OCI-LY1 (cell line): ENCODE measurements at regions not wholly inside any gene's neighbourhood (a gene's known extent, or its start where the extent isn't known, plus 50 kb on each side); places are given as distances from the start of the nearest gene placed in this dataset.
"Not testable (repeated sequence)": the region's sequence is repeated elsewhere in the genome, so short reads cannot be mapped to it uniquely, and the experiment has no call there.

Experiments
- H2AFZ ChIP-seq: fragments of 200-600 bp; sonication (generic), shearing (Covaris generic); 2 replicates; pipeline ENCODE4 v1.6.0; 2014; ENCODE audit warnings: antibody characterized with exemption, mild to moderate bottlenecking, low read length
- H3F3A ChIP-seq: fragments of 200-600 bp; sonication (generic), shearing (Covaris generic); 2 replicates; pipeline ENCODE4 v1.6.0; 2014; ENCODE audit warnings: mild to moderate bottlenecking, antibody characterized with exemption, low read length, moderate library complexity; ENCODE audit not compliant: insufficient read depth
- H3K27ac ChIP-seq: fragments of 200-600 bp; sonication (generic); 2 replicates; pipeline ENCODE4 v1.5.1; 2014; ENCODE audit warnings: low read length, mixed run types, mild to moderate bottlenecking, low read depth; ENCODE audit not compliant: poor library complexity, severe bottlenecking
- H3K27me3 ChIP-seq: fragments of 200-600 bp; sonication (generic); 2 replicates; pipeline ENCODE4 v1.6.0; 2014; ENCODE audit warnings: antibody characterized with exemption, mild to moderate bottlenecking, low read length, moderate library complexity; ENCODE audit not compliant: insufficient read depth
- H3K36me3 ChIP-seq: fragments of 200-600 bp; sonication (generic); 2 replicates; pipeline ENCODE4 v1.6.1; 2014; ENCODE audit warnings: mild to moderate bottlenecking, antibody characterized with exemption, low read length, moderate library complexity, mixed read lengths; ENCODE audit not compliant: insufficient read depth
- H3K4me1 ChIP-seq: fragments of 200-600 bp; sonication (generic); 2 replicates; pipeline ENCODE4 v1.5.1; 2014; ENCODE audit warnings: mild to moderate bottlenecking, low read length, moderate library complexity; ENCODE audit not compliant: insufficient read depth, severe bottlenecking
- H3K4me2 ChIP-seq: fragments of 200-600 bp; sonication (generic), shearing (Covaris generic); 2 replicates; pipeline ENCODE4 v1.6.1; 2014; ENCODE audit warnings: low read length
- H3K4me3 ChIP-seq: fragments of 200-600 bp; sonication (generic); 2 replicates; pipeline ENCODE4 v1.5.1; 2014; ENCODE audit warnings: low read length, low read depth, mild to moderate bottlenecking, mixed read lengths; ENCODE audit not compliant: poor library complexity, severe bottlenecking
- H3K79me2 ChIP-seq: fragments of 200-600 bp; shearing (Covaris generic); 2 replicates; pipeline ENCODE4 v1.6.1; 2016; ENCODE audit warnings: mixed run types, low read length, mixed read lengths; ENCODE audit not compliant: insufficient read depth
- H3K9ac ChIP-seq: fragments of 200-600 bp; sonication (generic), shearing (Covaris generic); 2 replicates; pipeline ENCODE4 v1.6.1; 2014; ENCODE audit warnings: mild to moderate bottlenecking, low read length, mixed read lengths
- H3K9me2 ChIP-seq: fragments of 200-600 bp; sonication (generic), shearing (Covaris generic); 2 replicates; pipeline ENCODE4 v1.6.1; 2014; ENCODE audit warnings: low read depth, mild to moderate bottlenecking, low read length, mixed read lengths
- H3K9me3 ChIP-seq: fragments of 200-600 bp; shearing (Covaris generic); 2 replicates; pipeline ENCODE4 v1.6.1; 2014; ENCODE audit warnings: low read length, mixed read lengths
- H4K20me1 ChIP-seq: fragments of 200-600 bp; sonication (generic), shearing (Covaris generic); 2 replicates; pipeline ENCODE4 v1.6.0; 2016; ENCODE audit warnings: mild to moderate bottlenecking, low read length; ENCODE audit not compliant: insufficient read depth
- EZH2 ChIP-seq: fragments of 200-600 bp; sonication (generic), shearing (Covaris generic); IDR thresholded peaks from 2 replicates; pipeline ENCODE4 v1.8.0; 2017; ENCODE audit warnings: borderline replicate concordance, mixed run types, mild to moderate bottlenecking, antibody characterized with exemption, low read length, moderate library complexity, mixed read lengths
- TF ChIP-seq, protein P1 (sequence below): fragments of 200-600 bp; sonication (generic), shearing (Covaris generic); IDR thresholded peaks from 2 replicates; pipeline ENCODE4 v1.5.1; 2017; ENCODE audit warnings: mild to moderate bottlenecking, antibody characterized with exemption, low read length, moderate library complexity, mixed read lengths

DNA sequence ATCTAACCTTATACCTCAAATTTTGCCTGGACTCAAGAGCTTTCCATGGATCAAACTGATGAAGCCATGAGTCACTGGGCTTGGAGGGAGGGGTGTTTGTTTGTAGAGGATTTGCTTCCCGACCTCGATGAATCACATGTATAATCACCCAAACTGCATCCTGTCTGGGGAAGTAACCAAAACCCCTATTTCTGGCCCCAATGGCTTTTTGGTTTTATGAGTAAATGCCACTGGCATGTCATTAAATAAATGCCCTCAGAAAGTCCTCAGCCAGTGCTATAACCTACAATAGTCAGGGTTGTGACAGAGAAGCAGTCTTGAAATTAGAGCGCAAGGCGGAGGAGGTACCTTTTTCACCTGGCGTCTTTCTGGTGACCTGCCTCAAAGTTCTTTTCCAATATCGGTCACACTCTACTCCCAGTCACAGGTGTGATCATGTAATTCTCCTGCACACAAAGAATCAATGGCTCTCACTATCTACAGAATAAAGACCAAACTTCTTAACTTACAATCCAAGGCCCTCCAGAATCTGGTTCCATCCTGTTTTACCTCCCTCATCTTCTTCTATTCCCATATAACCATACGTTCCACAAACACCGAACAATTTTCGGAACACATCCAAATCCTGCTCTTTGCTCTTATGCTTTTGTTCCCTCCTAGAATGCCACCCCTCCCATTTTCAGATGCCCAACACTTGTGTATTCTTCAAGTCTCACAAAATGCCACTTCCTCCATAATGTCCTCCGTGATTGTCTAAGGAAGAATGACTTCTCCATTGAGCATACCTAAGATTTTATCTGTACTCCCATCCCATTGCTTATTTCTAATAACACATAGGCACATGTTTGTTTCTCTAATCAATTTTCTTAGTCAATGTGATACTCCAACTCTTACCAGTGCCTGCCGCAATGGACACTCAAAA, 81.3 kb upstream of the BLID start:
- Histone ChIP-seq H3K36me3 (no peaks in the 10 kb centered on the region), H4K20me1 (no peaks in the 10 kb centered on the region), H3K9ac (no peak overlapping the region), H3K79me2 (no peaks in the 10 kb centered on the region), H3K27ac (no peak overlapping the region), H3K4me1 (no peaks in the 10 kb centered on the region), H3K9me2 (no peaks in the 10 kb centered on the region), H2AFZ (no peak overlapping the region), H3F3A (no peaks in the 10 kb centered on the region), H3K4me3 (no peak overlapping the region), H3K4me2 (no peak overlapping the region), H3K27me3 (no peaks in the 10 kb centered on the region), H3K9me3 (no peaks in the 10 kb centered on the region)
- TF ChIP-seq, protein P1, sequence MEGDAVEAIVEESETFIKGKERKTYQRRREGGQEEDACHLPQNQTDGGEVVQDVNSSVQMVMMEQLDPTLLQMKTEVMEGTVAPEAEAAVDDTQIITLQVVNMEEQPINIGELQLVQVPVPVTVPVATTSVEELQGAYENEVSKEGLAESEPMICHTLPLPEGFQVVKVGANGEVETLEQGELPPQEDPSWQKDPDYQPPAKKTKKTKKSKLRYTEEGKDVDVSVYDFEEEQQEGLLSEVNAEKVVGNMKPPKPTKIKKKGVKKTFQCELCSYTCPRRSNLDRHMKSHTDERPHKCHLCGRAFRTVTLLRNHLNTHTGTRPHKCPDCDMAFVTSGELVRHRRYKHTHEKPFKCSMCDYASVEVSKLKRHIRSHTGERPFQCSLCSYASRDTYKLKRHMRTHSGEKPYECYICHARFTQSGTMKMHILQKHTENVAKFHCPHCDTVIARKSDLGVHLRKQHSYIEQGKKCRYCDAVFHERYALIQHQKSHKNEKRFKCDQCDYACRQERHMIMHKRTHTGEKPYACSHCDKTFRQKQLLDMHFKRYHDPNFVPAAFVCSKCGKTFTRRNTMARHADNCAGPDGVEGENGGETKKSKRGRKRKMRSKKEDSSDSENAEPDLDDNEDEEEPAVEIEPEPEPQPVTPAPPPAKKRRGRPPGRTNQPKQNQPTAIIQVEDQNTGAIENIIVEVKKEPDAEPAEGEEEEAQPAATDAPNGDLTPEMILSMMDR = no peak
- TF ChIP-seq EZH2 = no peak

- Histone ChIP-seq H3F3A (no peaks in the 10 kb centered on the region), H3K4me2 (no peak overlapping the region), H2AFZ (no peak overlapping the region), H3K9me2 (no peaks in the 10 kb centered on the region), H3K36me3 (no peaks in the 10 kb centered on the region), H4K20me1 (no peaks in the 10 kb centered on the region), H3K4me3 (no peak overlapping the region), H3K9me3 (no peaks in the 10 kb centered on the region), H3K79me2 (no peaks in the 10 kb centered on the region), H3K4me1 (no peaks in the 10 kb centered on the region), H3K27ac (no peak overlapping the region), H3K9ac (no peak overlapping the region), H3K27me3 (no peaks in the 10 kb centered on the region)
- TF ChIP-seq EZH2 = no peak
- TF ChIP-seq, protein P1 = no peak
These were observed 79.8 kb upstream of the BLID start for GRCh38 chr11:122195790-122196189.

DNA sequence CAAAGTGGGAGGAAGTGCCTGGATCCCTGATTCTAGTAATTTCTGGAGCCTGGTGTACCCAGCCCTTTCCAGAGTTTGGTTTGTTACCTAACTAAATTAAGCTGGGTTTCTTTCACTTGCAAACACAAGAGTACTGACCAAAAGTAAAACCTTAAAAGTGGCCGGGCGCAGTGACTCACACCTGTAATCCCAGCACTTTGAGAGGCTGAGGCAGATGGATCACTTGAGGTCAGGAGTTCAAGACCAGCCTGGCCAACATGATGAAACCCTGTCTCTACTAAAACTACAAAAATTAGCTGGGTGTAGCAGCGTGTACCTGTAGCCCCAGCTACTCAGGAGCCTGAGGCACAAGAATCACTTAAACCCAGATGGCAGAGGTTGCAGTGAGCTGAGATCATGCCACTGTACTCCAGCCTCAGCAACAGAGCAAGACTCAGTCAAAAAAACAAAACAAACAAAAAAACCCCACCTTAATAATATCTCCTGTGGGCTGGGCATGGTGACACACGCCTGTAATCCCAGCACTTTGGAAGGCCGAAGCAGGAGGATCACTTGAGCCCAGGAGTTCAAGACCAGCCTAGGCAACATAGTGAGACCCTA, 78.0 kb upstream of the BLID start:
- not testable (repeated sequence) for H3K9me2 ChIP-seq, H3K4me1 ChIP-seq, H2AFZ ChIP-seq, H3K4me3 ChIP-seq, H3F3A ChIP-seq, H3K4me2 ChIP-seq, H4K20me1 ChIP-seq, H3K9ac ChIP-seq, H3K79me2 ChIP-seq, H3K27me3 ChIP-seq, H3K36me3 ChIP-seq, H3K9me3 ChIP-seq, H3K27ac ChIP-seq
